HK-2 (cell line): ENCODE measurements at regions not wholly inside any gene's neighbourhood (a gene's known extent, or its start where the extent isn't known, plus 50 kb on each side); places are given as distances from the start of the nearest gene placed in this dataset.
"Not testable (repeated sequence)": the region's sequence is repeated elsewhere in the genome, so short reads cannot be mapped to it uniquely, and the experiment has no call there.

Source experiments
- DNase-seq: peaks from one replicate; pipeline ENCODE4 v3.0.0-alpha.2; 2018; ENCODE audit not compliant: unreplicated experiment

GRCh38 chr18:49731860-49732311 is 81.4 kb downstream of the ACAA2 start:
- DNase-seq: no peak

DNA sequence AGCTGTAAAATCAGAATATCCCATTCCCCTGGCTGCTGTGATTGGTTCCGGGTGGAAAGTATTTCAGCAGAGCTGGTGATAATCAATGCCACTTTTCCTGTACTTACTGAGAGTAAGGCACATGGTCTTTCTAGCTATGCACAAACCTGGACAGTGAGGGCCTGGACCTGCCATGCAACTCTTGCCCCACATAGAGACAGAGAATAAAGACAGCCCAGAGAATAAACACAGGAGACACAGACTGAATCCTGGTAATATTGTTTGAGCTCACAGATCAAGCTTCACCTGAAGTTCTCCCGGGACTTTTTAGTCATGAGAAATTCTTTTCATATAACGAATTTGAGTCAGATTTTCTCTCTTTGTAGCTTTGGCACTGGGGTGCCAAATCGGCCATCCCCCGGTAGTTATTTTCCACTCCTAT is 81.9 kb downstream of the ACAA2 start:
- DNase-seq: no peak

GRCh38 chr18:49730951-49731391 is 82.4 kb downstream of the ACAA2 start:
- DNase-seq: no peak

DNA sequence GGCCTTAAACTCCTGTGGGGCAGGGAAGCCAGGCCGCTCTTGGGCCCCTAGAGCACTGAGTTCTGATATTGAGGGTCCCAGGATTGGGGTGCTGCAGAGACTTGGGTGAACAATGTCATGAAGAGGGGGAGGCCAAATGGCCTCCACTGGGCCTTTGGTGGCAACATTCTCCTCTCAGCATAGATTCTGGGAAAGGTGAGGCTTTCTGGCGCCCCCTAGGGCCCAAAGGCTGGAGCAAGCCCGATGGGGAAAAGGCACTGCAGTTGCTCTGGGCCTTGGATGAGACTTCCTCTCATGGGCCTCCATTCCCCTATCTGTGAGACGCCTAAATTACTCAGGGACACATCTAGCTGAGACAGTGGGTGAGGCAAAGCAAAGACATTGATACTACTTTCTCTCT is 84.8 kb downstream of the ACAA2 start:
- DNase-seq: peak; percentile 59

- no peak for DNase-seq
Measured at GRCh38 chr18:49727816-49728215, 85.5 kb downstream of the ACAA2 start.

- DNase-seq: no peak
Measured at GRCh38 chr18:49726675-49726963, 86.7 kb downstream of the ACAA2 start.

GRCh38 chr18:49725809-49726674 is 87.3 kb downstream of the ACAA2 start:
- DNase-seq: peak; percentile 71

DNA sequence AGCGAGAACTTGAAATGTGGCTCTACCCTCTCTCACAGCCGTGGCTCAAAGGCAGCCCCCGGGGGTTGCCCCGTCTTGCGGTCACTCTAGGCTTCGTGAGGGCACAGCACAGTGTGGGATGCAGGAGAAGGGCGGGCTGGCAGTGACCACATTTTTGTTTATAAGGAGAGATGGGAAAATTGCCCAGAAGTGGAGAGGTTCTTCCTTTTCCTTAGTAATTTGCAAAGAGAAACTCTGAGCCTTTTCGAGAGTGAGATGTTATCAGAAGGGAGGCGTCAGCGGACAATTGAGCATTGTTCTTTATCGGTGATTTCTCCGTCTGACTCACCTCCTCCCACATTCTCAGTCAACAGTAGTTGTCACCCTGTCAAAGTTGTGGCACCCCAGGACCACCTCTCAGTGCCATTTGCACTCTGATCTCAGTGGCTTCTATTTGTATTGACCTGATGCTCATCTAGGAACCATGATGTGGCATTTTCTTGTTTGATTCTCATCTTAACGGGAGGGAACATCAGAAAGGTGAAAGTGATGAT is 89.6 kb downstream of the ACAA2 start:
- no peak for DNase-seq

DNA sequence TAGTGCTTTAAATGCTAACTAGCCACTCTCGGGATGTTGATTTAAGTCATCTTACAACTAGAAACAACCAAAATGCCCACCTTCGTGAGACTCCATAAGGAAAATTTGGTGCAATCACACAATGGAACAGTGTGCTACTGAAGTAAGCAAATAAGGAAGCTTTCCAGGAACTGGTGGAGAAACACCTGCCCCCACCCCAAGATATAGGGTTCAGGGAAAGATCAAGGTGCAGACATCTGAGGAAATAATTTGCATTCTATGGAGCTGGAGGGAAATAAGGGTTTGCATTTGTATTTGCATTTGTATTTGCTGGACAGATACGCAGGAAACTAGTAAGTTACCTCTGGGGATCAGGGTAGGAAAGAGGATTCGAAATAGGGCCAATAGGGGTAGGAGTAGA is 90.9 kb downstream of the ACAA2 start:
- no peak for DNase-seq

DNA sequence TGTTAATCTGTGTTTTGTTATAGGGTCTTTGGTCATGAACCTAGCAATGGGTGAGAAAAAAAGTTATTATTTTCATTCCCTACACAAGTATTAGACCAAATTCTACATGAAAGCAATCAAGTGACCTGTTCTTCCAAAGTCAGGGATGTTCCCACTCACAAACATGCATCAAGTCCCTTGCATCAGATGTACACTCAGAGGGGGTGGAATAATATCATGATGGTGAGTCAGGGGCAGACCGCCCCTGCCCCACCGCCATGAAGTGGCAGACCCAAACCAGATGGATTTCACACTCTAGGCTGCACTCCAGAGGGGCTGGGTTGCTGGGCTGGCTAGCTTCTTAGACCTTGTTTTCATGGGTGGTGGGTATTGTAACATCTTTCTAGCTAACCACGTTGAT is 91.4 kb downstream of the ACAA2 start:
- DNase-seq: no peak

DNA sequence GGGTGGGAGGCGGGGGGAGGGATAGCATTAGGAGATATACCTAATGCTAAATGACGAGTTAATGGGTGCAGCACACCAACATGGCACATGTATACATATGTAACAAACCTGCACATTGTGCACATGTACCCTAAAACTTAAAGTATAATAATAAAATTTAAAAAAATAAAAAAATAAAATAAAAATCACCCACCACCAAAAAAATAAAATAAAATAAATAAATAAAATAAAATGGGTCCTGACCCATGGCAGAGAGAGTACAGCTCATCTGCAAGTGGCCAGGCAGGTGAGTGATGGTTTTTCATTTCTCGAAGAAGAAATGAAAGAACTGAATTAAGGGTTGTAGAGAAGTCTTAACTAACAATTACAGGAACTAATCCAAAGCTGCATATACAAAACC is 92.4 kb downstream of the ACAA2 start:
- not testable (repeated sequence) for DNase-seq

DNA sequence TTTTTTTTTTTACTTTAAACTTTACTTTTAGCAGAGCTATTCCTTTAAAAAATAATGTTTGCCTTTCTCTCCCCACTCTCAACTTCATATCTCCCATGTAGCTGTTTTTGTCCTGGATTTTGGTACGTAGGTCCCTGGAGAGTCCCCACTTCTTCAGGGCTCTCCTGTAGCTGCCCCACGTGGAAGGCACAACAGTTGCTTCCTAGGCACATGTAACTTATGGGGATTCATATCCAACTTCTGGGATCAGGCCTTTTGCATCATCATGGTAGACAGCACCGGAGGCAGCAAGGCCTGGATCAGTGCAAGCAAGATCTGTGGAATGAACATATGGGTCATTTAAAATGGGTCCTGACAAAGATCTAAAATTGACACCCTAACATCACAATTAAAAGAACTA is 95.7 kb downstream of the ACAA2 start:
- no peak for DNase-seq

- DNase-seq: no peak
Measured at GRCh38 chr18:49716035-49716434, 97.3 kb downstream of the ACAA2 start.

DNA sequence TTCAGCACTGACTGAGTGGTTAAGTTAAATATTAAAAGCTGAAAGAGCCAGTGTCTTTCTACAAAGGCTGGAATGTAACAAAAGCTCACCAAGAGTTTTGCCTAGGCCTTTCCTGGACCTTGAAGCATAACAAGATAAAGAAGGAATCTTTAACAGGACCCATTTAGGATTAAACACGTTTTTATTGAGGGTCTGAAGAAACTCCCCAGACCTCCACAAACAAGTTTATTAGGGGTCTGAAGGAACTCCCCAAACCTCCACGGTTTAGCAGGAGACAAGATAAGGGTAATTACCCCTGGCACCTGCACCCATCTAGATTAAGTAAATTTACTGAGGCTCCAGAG is 104.0 kb downstream of the ACAA2 start:
- DNase-seq: no peak

GRCh38 chr18:49708662-49709346 is 104.5 kb downstream of the ACAA2 start:
- no peak for DNase-seq

- DNase-seq: no peak
Measured at GRCh38 chr18:49707599-49707998, 105.7 kb downstream of the ACAA2 start.

DNA sequence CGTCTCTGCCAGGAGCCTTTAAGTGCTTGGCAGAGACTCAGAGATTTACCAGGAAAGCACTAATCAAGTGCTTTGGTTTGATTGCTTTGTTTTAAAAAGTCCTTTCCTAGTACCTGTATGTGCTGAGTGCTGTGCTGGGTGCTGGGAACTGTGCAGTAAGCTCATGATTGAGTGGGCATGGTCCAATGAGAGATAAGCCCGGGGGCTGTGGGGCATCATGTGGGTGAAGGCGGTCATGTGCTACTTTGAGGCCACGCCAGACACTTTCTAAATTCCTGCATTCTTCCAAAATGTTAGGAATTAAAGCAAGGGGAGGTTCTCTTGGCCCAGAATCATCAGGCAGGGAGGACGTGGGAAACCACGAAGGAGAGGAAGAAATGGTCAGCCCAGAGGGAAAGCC is 109.0 kb downstream of the ACAA2 start:
- DNase-seq: peak; percentile 12

GRCh38 chr18:49701190-49701589 is 112.1 kb downstream of the ACAA2 start:
- no peak for DNase-seq

GRCh38 chr18:49699303-49699702 is 114.0 kb downstream of the ACAA2 start:
- no peak for DNase-seq

- DNase-seq: no peak
Measured at GRCh38 chr18:49698525-49699025, 114.8 kb downstream of the ACAA2 start.

DNA sequence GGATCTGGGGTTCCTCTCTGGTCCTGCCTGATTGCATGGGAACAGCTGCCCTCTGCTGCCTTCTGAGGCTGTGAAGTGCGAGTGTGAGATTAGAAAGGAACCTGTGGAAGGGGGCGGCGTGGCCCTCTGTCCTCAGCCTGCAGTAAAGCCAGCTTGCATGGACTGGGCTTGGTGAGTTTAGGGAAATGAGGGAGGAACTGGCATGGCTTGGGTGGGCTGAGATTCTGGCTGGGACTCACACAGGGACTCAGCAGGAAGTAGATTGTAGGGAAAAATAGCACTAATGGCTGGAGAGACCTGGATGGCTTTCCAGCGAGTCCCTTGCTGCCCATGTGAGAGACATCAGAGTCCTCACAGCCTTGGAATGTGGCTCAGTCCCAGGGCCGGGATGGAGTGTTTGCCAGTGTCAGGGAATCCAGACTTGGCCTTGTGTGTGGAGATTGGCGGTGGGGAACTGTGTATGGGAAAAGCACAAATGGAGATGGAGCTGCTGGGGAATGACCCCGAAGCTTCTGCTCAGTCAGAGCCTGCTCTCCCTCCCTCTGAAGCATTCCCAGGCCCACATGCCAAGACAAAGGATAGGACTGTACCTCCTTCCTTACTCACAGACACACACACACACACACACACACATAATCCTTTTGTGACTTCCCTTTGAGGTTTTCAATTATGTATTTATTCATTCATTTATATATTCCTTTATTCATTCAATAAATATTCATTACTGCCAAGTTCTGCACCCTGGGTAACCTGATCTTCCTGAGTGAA is 115.4 kb downstream of the ACAA2 start:
- no peak for DNase-seq

GRCh38 chr18:49697049-49697448 is 116.3 kb downstream of the ACAA2 start:
- DNase-seq: no peak
